ENCODE measurements at regions not wholly inside any gene's neighbourhood (a gene's known extent, or its start where the extent isn't known, plus 50 kb on each side); places are given as distances from the start of the nearest gene placed in this dataset.

DNA sequence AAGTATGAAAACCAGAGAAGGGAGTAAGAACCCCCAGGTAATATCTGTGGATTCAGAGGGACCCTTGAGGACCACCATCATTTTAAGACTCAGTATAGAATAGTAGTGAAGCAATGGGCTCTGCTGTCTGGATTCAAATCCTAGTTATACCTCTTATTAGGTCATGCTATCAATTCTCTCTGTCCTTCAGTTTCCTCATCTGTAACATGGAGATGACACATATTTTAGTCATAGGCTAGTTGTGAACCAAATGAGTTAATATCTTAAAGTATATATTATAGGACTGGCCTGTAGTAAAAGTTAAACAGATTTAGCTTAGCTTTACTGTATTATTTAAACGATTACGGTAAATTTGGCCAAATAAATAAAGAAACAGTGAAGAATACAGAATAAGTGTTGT is 177.3 kb upstream of the GOLIM4 start (continued):
- TF ChIP-seq YY1 (IDR thresholded peaks at IDR 0.05; ENCODE audit: low read depth) (no peak), FOXJ3 (CRISPR knock-in tag; IDR thresholded peaks at IDR 0.05) (no peak)
- TF ChIP-seq, protein P1, sequence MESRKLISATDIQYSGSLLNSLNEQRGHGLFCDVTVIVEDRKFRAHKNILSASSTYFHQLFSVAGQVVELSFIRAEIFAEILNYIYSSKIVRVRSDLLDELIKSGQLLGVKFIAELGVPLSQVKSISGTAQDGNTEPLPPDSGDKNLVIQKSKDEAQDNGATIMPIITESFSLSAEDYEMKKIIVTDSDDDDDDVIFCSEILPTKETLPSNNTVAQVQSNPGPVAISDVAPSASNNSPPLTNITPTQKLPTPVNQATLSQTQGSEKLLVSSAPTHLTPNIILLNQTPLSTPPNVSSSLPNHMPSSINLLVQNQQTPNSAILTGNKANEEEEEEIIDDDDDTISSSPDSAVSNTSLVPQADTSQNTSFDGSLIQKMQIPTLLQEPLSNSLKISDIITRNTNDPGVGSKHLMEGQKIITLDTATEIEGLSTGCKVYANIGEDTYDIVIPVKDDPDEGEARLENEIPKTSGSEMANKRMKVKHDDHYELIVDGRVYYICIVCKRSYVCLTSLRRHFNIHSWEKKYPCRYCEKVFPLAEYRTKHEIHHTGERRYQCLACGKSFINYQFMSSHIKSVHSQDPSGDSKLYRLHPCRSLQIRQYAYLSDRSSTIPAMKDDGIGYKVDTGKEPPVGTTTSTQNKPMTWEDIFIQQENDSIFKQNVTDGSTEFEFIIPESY (IDR thresholded peaks at IDR 0.05; ENCODE audit: borderline replicate concordance, low read depth): no peak

DNA sequence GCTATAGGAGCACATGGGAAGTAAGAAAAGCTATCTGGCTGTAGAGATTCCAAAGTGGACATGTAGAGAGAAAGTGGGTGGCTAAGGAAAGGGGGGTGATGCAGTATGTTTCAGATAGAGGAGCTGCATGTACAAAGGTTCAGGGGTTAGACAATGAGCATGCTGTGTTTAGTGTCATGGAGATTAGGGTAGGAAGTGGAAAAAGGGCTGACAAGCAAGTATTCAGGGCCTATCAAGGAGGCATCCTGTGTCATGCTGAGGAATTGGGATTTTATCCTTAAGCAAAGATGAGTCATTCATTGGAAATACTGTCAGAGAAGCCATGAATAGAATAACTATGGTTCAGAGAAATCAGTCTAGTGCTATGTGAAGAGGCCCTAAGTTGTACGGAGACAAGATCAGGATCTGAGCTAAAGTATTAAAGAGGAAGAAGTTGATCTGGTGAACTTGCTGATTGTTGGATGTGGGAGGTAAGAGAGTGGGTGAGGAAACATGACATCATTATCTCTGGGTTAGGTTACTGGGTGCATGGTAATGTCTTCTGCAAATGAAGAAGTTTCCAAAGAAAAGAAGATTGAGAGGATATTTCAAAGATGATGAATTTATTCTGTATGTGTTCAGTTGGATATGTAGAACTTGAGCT is 176.7 kb upstream of the GOLIM4 start:
- H3K36me3 ChIP-seq (replicated peaks in 1 of 2; ENCODE audit: control insufficient read depth in 1 of 2, insufficient read depth in 2 of 2, low read length in 1 of 2): no peaks in the 10 kb centered on the region
- no peaks in the 10 kb centered on the region for H3K4me1 ChIP-seq (ENCODE audit: control insufficient read depth in 1 of 2, insufficient read depth in 2 of 2, low read depth in 1 of 2, low read length in 1 of 2)
- H3K79me2 ChIP-seq (ENCODE audit: insufficient read depth): no peaks in the 10 kb centered on the region
- WGBS (ENCODE audit: low lambda C conversion rate): 79% methylated on average over 1 of the region's 1 CpG
- no peaks in the 10 kb centered on the region for H4K20me1 ChIP-seq (ENCODE audit: insufficient read depth)
- H3K9me2 ChIP-seq: no peaks in the 10 kb centered on the region
- no peak overlapping the region for H3K27ac ChIP-seq (ENCODE audit: low read depth in 2 of 2, low read length in 1 of 2)
- no peaks in the 10 kb centered on the region for H3K9me3 ChIP-seq
- no peak for DNase-seq
- no peak overlapping the region for H3K9ac ChIP-seq
- no peaks in the 10 kb centered on the region for H3K27me3 ChIP-seq (ENCODE audit: insufficient read depth)
- TF ChIP-seq FOSL2 (IDR thresholded peaks at IDR 0.05; ENCODE audit: borderline replicate concordance, low read depth) (no peak), RCOR1 (IDR thresholded peaks at IDR 0.05; ENCODE audit: low read length) (no peak), NRF1 (IDR thresholded peaks at IDR 0.05; ENCODE audit: low read depth, low read length) (no peak), RXRA (IDR thresholded peaks at IDR 0.05; ENCODE audit: borderline replicate concordance, low read depth) (no peak), MEF2A (IDR thresholded peaks at IDR 0.05; ENCODE audit: borderline replicate concordance, low read depth) (no peak), SMC3 (IDR thresholded peaks at IDR 0.05; ENCODE audit: low read depth, low read length) (no peak), TEAD4 (IDR thresholded peaks at IDR 0.05; ENCODE audit: borderline replicate concordance, insufficient read depth) (no peak), TCF12 (IDR thresholded peaks at IDR 0.05) (no peak)
- TF ChIP-seq, protein P2, sequence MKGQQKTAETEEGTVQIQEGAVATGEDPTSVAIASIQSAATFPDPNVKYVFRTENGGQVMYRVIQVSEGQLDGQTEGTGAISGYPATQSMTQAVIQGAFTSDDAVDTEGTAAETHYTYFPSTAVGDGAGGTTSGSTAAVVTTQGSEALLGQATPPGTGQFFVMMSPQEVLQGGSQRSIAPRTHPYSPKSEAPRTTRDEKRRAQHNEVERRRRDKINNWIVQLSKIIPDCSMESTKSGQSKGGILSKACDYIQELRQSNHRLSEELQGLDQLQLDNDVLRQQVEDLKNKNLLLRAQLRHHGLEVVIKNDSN (IDR thresholded peaks at IDR 0.05; ENCODE audit: borderline replicate concordance, low read depth): no peak
- POLR2A ChIA-PET: no interaction called here
- H3K4me2 ChIP-seq: no peak overlapping the region
- H3F3A ChIP-seq (replicated peaks; ENCODE audit: insufficient read depth): no peaks in the 10 kb centered on the region
- CTCF ChIA-PET: no interaction called here
- H3K4me3 ChIP-seq (ENCODE audit: low read depth in 2 of 2, low read length in 1 of 2): no peak overlapping the region
- H2AFZ ChIP-seq (ENCODE audit: low read depth): no peak overlapping the region

DNA sequence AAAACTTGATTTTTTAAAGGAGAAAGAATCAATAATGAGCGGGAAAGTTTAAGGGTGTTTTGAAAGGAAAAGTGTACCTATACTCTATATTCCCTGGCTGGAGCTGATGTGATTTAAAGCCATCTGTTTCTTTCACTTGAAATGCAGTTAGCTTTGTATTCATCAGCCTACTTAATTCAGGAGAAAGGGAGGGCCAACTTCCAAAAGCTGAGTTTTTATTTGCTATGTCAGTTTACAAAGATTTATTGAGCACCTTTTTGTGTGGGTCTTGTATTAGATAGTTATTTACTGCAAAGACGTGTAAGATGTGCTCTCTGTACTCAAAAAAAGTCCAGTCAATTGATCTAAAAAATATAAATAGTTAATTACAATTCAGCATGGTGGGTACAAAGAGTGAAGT is 176.2 kb upstream of the GOLIM4 start:
- Histone ChIP-seq H4K20me1 (ENCODE audit: insufficient read depth) (no peaks in the 10 kb centered on the region), H2AFZ (ENCODE audit: low read depth) (no peak overlapping the region), H3K36me3 (replicated peaks in 1 of 2; ENCODE audit: control insufficient read depth in 1 of 2, insufficient read depth in 2 of 2, low read length in 1 of 2) (no peaks in the 10 kb centered on the region), H3K27ac (ENCODE audit: low read depth in 2 of 2, low read length in 1 of 2) (no peak overlapping the region), H3K4me2 (no peak overlapping the region), H3K79me2 (ENCODE audit: insufficient read depth) (no peaks in the 10 kb centered on the region), H3K9me2 (no peaks in the 10 kb centered on the region), H3K4me1 (ENCODE audit: control insufficient read depth in 1 of 2, insufficient read depth in 2 of 2, low read depth in 1 of 2, low read length in 1 of 2) (no peaks in the 10 kb centered on the region), H3F3A (replicated peaks; ENCODE audit: insufficient read depth) (no peaks in the 10 kb centered on the region), H3K9ac (no peak overlapping the region), H3K4me3 (ENCODE audit: low read depth in 2 of 2, low read length in 1 of 2) (no peak overlapping the region), H3K9me3 (no peaks in the 10 kb centered on the region), H3K27me3 (ENCODE audit: insufficient read depth) (no peaks in the 10 kb centered on the region)
- WGBS (ENCODE audit: low lambda C conversion rate): 51% methylated on average over 2 of the region's 2 CpGs
- ChIA-PET POLR2A (no interaction called here), CTCF (interaction anchor here (1.4 kb wide), 1 partner anchor 15 kb away, joined by 4 read pairs; no protein-coding TSS in a partner anchor)
- DNase-seq: no peak
- TF ChIP-seq YY1 (IDR thresholded peaks at IDR 0.05; ENCODE audit: low read depth) (no peak), POLR2AphosphoS5 (IDR thresholded peaks at IDR 0.05; ENCODE audit: low read depth, low read length) (no peak), FOXJ3 (CRISPR knock-in tag; IDR thresholded peaks at IDR 0.05) (no peak), NRF1 (IDR thresholded peaks at IDR 0.05; ENCODE audit: low read depth, low read length) (no peak), TCF12 (IDR thresholded peaks at IDR 0.05) (no peak), EZH2phosphoT487 (IDR thresholded peaks at IDR 0.05; ENCODE audit: borderline replicate concordance, low read depth) (no peak), RAD21 (IDR thresholded peaks at IDR 0.05; ENCODE audit: low read length) (no peak)
- TF ChIP-seq, protein P2 (IDR thresholded peaks at IDR 0.05; ENCODE audit: borderline replicate concordance, low read depth): no peak
- TF ChIP-seq, protein P3, sequence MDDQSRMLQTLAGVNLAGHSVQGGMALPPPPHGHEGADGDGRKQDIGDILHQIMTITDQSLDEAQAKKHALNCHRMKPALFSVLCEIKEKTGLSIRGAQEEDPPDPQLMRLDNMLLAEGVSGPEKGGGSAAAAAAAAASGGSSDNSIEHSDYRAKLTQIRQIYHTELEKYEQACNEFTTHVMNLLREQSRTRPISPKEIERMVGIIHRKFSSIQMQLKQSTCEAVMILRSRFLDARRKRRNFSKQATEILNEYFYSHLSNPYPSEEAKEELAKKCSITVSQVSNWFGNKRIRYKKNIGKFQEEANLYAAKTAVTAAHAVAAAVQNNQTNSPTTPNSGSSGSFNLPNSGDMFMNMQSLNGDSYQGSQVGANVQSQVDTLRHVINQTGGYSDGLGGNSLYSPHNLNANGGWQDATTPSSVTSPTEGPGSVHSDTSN (IDR thresholded peaks at IDR 0.05): no peak

All from SK-N-SH (cell line).